Liver (tissue), 8 donors: ENCODE measurements at regions not wholly inside any gene's neighbourhood (a gene's known extent, or its start where the extent isn't known, plus 50 kb on each side); places are given as distances from the start of the nearest gene placed in this dataset.
A peak's percentile ranks its signal among the peaks of the same experiment; 100 is the strongest.

Source experiments
- DNase-seq: peaks from one replicate; pipeline ENCODE4 v3.0.0-alpha.2; 2017; ENCODE audit warnings: low spot score
- H3K27ac ChIP-seq, 2 donors: one replicate each; pipeline ENCODE4 v1.7.0; 2013; ENCODE audit warnings: inconsistent platforms in 2 of 2, low read length in 2 of 2, control low read depth in 1 of 2, low read depth in 1 of 2, mild to moderate bottlenecking in 1 of 2
- H3K27me3 ChIP-seq, 4 donors: one replicate each; pipeline versions ENCODE4 v1.6.1 to v1.7.0; 2013; ENCODE audit warnings: low read length in 3 of 4, inconsistent platforms in 1 of 4, mild to moderate bottlenecking in 1 of 4, moderate library complexity in 1 of 4; ENCODE audit not compliant: control insufficient read depth in 4 of 4, insufficient read depth in 4 of 4
- H3K36me3 ChIP-seq, 4 donors: one replicate each; pipeline versions ENCODE4 v1.6.1 to v1.7.0; 2013; ENCODE audit warnings: low read length in 3 of 4, mild to moderate bottlenecking in 3 of 4, low read depth in 1 of 4, moderate library complexity in 1 of 4; ENCODE audit not compliant: control insufficient read depth in 4 of 4, insufficient read depth in 3 of 4
- H3K4me1 ChIP-seq, 4 donors: one replicate each; pipeline versions ENCODE4 v1.6.1 to v1.7.0; 2013; ENCODE audit warnings: low read length in 3 of 4, mild to moderate bottlenecking in 3 of 4, moderate library complexity in 1 of 4; ENCODE audit not compliant: control insufficient read depth in 4 of 4, insufficient read depth in 4 of 4
- H3K4me3 ChIP-seq, 3 donors: one replicate each; pipeline versions ENCODE4 v1.6.1 to v1.7.0; 2013; ENCODE audit warnings: low read length in 3 of 3, control low read depth in 1 of 3, low read depth in 1 of 3, mild to moderate bottlenecking in 1 of 3
- H3K9ac ChIP-seq, 2 donors: one replicate each; pipeline ENCODE4 v1.7.0; 2013; ENCODE audit warnings: low read length in 2 of 2, mild to moderate bottlenecking in 2 of 2, moderate library complexity in 2 of 2, control low read depth in 1 of 2, low read depth in 1 of 2
- H3K9me3 ChIP-seq, 4 donors: one replicate each; pipeline versions ENCODE4 v1.6.1 to v1.7.0; 2013; ENCODE audit warnings: low read length in 3 of 4; ENCODE audit not compliant: control insufficient read depth in 4 of 4
- ATF3 ChIP-seq: IDR thresholded peaks from 2 replicates; pipeline ENCODE4 v1.6.1; 2016; ENCODE audit warnings: antibody characterized with exemption
- CTCF ChIP-seq: fragments of 150-350 bp; IDR thresholded peaks from 2 replicates; pipeline ENCODE4 v1.5.1; 2017; ENCODE audit warnings: improper control_type of control experiment, low read depth, low read length; ENCODE audit not compliant: missing input control
- EGR1 ChIP-seq, 2 donors: IDR thresholded peaks; 2 replicates each; pipeline ENCODE4 v1.6.1; 2016 to 2018; ENCODE audit warnings: antibody characterized with exemption in 2 of 2, low read depth in 2 of 2
- FOXA1 ChIP-seq: IDR thresholded peaks from 2 replicates; pipeline ENCODE4 v1.6.1; 2016; ENCODE audit warnings: antibody characterized with exemption
- FOXA2 ChIP-seq: IDR thresholded peaks from 2 replicates; pipeline ENCODE4 v1.6.1; 2016; ENCODE audit warnings: antibody characterized with exemption
- GABPA ChIP-seq, 2 donors: IDR thresholded peaks in 1 of 2; conservative IDR thresholded peaks in 1 of 2; 2 replicates each; pipeline ENCODE4 v1.6.1; 2016; ENCODE audit warnings: antibody characterized with exemption in 2 of 2, mild to moderate bottlenecking in 1 of 2, moderate library complexity in 1 of 2
- HNF4A ChIP-seq, 2 donors: conservative IDR thresholded peaks; 2 replicates each; pipeline ENCODE4 v1.6.1; 2016; ENCODE audit warnings: antibody characterized with exemption in 2 of 2, mild to moderate bottlenecking in 2 of 2
- JUND ChIP-seq, 2 donors: IDR thresholded peaks; 2 replicates each; pipeline ENCODE4 v1.6.1; 2016; ENCODE audit warnings: antibody characterized with exemption in 2 of 2
- MAX ChIP-seq: IDR thresholded peaks from 2 replicates; pipeline ENCODE4 v1.6.1; 2016; ENCODE audit warnings: antibody characterized with exemption
- RAD21 ChIP-seq, 2 donors: IDR thresholded peaks; 2 replicates each; pipeline ENCODE4 v1.6.1; 2016; ENCODE audit warnings: antibody characterized with exemption in 2 of 2, mild to moderate bottlenecking in 2 of 2
- REST ChIP-seq: IDR thresholded peaks from 2 replicates; pipeline ENCODE4 v1.6.1; 2016; ENCODE audit warnings: antibody characterized with exemption, mild to moderate bottlenecking
- RXRA ChIP-seq, 2 donors: IDR thresholded peaks; 2 replicates each; pipeline ENCODE4 v1.6.1; 2017 to 2018; ENCODE audit warnings: antibody characterized with exemption in 2 of 2, mild to moderate bottlenecking in 1 of 2
- SP1 ChIP-seq: IDR thresholded peaks from 2 replicates; pipeline ENCODE4 v1.6.1; 2018; ENCODE audit warnings: antibody characterized with exemption, mild to moderate bottlenecking
- TAF1 ChIP-seq: conservative IDR thresholded peaks from 2 replicates; pipeline ENCODE4 v1.6.1; 2016; ENCODE audit warnings: antibody characterized with exemption, mild to moderate bottlenecking
- YY1 ChIP-seq: IDR thresholded peaks from 2 replicates; pipeline ENCODE4 v1.6.1; 2016; ENCODE audit warnings: antibody characterized with exemption, mild to moderate bottlenecking
- WGBS: extraction: QIAGEN DNeasy Blood & Tissue Kit; methylation state at CpG from one replicate; pipeline ENCODE4 v1.1.7; 2013; 5-methylcytosine and 5-hydroxymethylcytosine counted together
- donor health status: healthy.
- donor health status: healthy.
- donor health status: healthy.
- donor health status: healthy.
- donor health status: healthy.

- 76% methylated on average over 16 of the region's 16 CpGs for WGBS
- Histone ChIP-seq H3K4me1 (peaks cover 9 to 28% (median 23%) of the 10 kb centered on the region in 4 donors), H3K27me3 (no peaks in the 10 kb centered on the region), H3K9me3 (no peaks in the 10 kb centered on the region), H3K27ac (no peak overlapping the region), H3K4me3 (no peak overlapping the region), H3K36me3 (no peaks in the 10 kb centered on the region), H3K9ac (no peak overlapping the region)
- no peak for TF ChIP-seq ATF3
- no peak for TF ChIP-seq FOXA1
- no peak for TF ChIP-seq REST
- no peak for TF ChIP-seq GABPA (IDR thresholded peaks at IDR 0.05 in 1 of 2, conservative IDR thresholded peaks at IDR 0.05 in 1 of 2)
- TF ChIP-seq MAX: no peak
- no peak for TF ChIP-seq TAF1
- no peak for TF ChIP-seq RAD21 (IDR thresholded peaks at IDR 0.05)
- no peak for TF ChIP-seq FOXA2
- TF ChIP-seq HNF4A (conservative IDR thresholded peaks at IDR 0.05): no peak
- no peak for TF ChIP-seq JUND (IDR thresholded peaks at IDR 0.05)
- no peak for TF ChIP-seq SP1
- TF ChIP-seq CTCF: no peak
- no peak for DNase-seq
These were observed 60.2 kb downstream of the ZIC5 start for GRCh38 chr13:99911069-99911964.

GRCh38 chr13:99909836-99910619 lies 61.5 kb downstream of the ZIC5 start:
- no peaks in the 10 kb centered on the region for H3K27me3 ChIP-seq
- peaks cover 9 to 31% (median 23%) of the 10 kb centered on the region in 4 donors for H3K4me1 ChIP-seq
- peak overlapping the region; percentile 84 to 87 for H3K27ac ChIP-seq
- H3K36me3 ChIP-seq: no peaks in the 10 kb centered on the region
- WGBS: 37% methylated on average over 5 of the region's 5 CpGs
- H3K9ac ChIP-seq: no peak overlapping the region
- no peaks in the 10 kb centered on the region for H3K9me3 ChIP-seq
- no peak overlapping the region for H3K4me3 ChIP-seq
- TF ChIP-seq RAD21 (IDR thresholded peaks at IDR 0.05) (peak; percentile 27 to 35), FOXA2 (no peak), EGR1 (IDR thresholded peaks at IDR 0.05; ENCODE audit: low read depth in 2 of 2) (no peak), HNF4A (conservative IDR thresholded peaks at IDR 0.05) (peak in 1 of 2 donors; percentile 54), RXRA (IDR thresholded peaks at IDR 0.05) (peak in 1 of 2 donors; percentile 53), YY1 (peak; percentile 19)
- no peak for DNase-seq
